HG02885 (cell line): ENCODE measurements at regions not wholly inside any gene's neighbourhood (a gene's known extent, or its start where the extent isn't known, plus 50 kb on each side); places are given as distances from the start of the nearest gene placed in this dataset.

Experiments
- ATAC-seq: cut with Tn5 transposase; IDR thresholded peaks from one replicate; pipeline ENCODE4 v1.9.1; 2021; ENCODE audit warnings: mild to moderate bottlenecking; ENCODE audit not compliant: unreplicated experiment, poor library complexity

GRCh38 chr13:103815619-103816018 lies 749.4 kb upstream of the SLC10A2 start:
- no peak for ATAC-seq

DNA sequence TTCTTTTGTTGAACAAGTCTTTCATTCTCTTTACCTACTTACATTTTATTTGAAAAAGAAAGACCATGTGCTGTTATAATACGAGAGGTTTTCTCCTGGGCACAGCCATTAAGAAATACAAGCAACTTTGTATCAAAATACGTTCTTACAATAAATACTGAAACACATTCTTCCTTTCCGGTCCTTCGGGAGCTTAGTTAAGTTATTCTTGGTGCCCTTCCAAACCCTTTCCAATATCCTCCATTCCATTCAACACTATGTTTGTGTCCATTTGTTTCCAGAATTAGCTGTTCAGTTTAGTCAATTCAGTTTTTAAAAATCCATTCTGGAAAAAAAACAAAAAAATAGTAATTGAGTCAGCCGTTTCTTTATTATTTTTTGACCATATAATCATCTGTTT lies 746.8 kb upstream of the SLC10A2 start:
- no peak for ATAC-seq

GRCh38 chr13:103812558-103812957 lies 746.3 kb upstream of the SLC10A2 start:
- no peak for ATAC-seq

GRCh38 chr13:103810026-103810425 lies 743.8 kb upstream of the SLC10A2 start:
- no peak for ATAC-seq

DNA sequence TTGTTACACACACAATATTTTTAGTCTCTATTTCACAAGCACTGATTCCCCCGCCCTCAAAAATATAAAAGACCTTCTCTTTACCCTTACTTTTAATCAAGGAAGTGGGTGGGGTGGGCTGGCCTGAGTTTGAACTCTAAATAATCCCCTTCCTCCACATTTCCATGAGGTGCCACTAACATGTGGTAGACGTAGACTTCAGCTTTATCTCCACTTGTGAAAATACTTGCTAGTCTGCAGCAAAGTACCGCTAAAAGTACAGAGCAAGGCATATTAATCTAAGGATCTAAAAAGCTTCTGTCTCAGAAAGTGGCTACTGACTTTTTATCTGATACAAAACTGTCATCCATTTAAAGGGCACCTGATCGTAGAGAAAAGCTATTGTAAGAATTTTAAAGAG lies 739.6 kb upstream of the SLC10A2 start:
- no peak for ATAC-seq

DNA sequence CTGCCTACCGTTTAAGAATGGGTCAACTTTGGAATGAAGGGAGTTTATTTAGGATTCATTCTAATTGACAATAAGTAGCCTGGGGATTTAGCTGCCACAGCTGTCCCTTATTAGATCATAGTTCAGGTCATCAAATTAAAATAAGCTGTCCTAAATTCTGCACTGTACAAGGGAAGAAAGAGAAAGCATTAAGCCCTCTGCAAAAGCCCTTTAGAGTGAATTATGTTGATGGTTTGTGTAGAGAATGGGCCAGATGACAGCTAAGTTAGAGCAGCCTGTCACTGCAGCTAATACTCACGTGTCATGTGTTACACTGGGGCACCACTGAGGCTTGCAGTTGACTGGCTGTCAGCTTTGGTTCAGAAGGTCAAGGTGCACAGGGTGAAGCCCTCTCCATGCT lies 737.1 kb upstream of the SLC10A2 start:
- no peak for ATAC-seq

GRCh38 chr13:103799028-103799427 lies 732.8 kb upstream of the SLC10A2 start:
- ATAC-seq: no peak

GRCh38 chr13:103795892-103796478 lies 729.8 kb upstream of the SLC10A2 start:
- ATAC-seq: no peak

DNA sequence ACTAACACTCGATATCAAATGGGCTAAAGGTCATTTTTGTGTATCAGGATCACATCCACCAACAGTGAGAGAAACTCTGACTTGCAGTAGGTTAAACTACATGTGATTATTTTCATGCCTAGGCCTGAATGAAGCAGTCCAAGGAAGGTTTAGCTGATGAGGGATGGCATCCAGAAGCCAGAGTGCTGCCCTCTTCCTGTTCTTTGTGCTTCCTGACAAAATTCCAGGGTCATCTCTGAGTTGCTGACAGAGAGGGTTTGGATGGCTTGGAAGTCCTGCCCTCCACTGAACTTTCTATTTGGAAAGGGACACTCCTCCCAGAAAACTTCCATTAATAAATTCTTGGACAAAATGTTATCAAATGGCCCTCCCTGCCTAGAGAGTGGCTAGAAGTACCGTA lies 728.3 kb upstream of the SLC10A2 start:
- no peak for ATAC-seq

GRCh38 chr13:103788061-103788652 lies 721.9 kb upstream of the SLC10A2 start:
- ATAC-seq: no peak

DNA sequence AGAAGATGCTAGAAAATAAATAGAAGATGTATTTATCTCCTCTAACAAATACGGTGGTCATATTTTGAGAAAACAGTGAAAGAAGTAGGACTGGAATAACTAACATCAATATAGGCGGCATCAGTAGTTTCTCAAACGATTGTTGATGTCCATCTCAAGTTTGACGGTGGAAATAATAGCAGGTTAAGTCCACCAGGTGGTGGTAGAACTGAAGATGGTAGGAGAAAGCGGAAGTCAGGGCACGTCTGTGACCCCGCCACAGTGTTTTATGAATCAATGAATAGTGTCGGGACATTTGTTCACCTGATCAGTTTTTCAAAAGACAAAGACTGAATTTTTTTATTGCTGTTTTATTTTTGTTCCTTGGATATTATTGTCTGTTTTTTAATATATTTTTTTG lies 706.4 kb upstream of the SLC10A2 start:
- ATAC-seq: no peak

GRCh38 chr13:103762523-103762922 lies 696.3 kb upstream of the SLC10A2 start:
- ATAC-seq: no peak

DNA sequence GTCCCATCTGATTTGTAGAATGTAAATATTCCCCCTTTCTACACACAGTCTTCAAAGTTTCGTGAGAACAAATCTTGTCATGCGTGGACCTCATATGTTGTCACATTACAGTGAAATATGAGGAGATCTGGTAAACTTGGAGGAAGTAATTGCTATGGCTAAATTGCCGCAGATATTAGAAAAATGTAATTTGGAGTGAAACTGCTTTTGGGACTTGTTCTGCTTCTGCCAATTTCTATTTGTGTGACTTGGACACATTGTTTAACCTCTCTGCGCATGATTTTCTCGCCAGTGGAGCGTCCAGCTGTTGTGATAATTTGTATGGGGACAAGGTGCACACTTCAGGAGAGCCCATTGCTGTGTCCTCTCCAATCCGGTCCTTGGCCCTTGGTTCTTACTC lies 693.1 kb upstream of the SLC10A2 start:
- ATAC-seq: no peak

- ATAC-seq: no peak
Measured at GRCh38 chr13:103758222-103758621, 692.0 kb upstream of the SLC10A2 start.

- no peak for ATAC-seq
Measured at GRCh38 chr13:103757361-103757760, 691.1 kb upstream of the SLC10A2 start.

DNA sequence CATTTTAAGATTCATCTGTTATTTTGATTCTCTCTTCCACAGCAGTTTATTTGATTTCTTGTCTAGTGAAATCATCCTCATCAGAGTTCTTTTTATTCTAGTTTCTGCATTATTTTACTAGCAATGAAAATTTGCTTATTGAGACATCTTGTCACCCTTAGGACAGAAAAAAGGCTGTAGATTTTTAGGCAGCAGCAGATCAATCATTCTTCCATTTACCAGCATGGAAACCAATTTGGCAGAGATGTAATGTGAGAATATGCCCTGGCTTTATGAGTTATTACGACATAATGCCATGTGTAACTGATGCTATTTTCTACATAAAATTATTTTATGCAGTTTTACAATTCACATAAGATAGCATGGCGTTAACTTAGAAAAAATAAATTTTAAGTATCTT lies 688.6 kb upstream of the SLC10A2 start:
- no peak for ATAC-seq

DNA sequence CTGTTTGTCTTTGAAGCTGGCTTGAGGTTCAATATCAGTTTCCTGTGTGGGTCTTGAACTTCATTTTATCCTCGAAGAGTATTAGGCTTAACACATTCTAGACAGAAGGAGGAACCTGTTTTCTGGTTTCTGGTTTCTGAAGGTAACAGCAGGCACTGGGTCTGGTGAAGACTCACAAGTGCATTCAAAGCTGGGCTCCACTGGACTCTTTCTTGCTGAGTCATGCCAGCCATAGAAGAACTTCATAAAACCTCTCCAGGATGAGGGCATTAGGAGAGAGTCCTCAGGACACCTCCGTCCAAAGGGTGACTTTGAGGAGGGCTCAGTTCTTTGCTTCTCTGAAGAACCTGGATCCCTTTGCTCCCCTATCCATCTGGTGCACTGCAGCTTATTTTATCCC lies 668.6 kb upstream of the SLC10A2 start:
- ATAC-seq: no peak

GRCh38 chr13:103731959-103732358 lies 665.7 kb upstream of the SLC10A2 start:
- ATAC-seq: no peak

GRCh38 chr13:103730407-103730806 lies 664.2 kb upstream of the SLC10A2 start:
- ATAC-seq: no peak

- no peak for ATAC-seq
Measured at GRCh38 chr13:103726808-103727207, 660.6 kb upstream of the SLC10A2 start.

DNA sequence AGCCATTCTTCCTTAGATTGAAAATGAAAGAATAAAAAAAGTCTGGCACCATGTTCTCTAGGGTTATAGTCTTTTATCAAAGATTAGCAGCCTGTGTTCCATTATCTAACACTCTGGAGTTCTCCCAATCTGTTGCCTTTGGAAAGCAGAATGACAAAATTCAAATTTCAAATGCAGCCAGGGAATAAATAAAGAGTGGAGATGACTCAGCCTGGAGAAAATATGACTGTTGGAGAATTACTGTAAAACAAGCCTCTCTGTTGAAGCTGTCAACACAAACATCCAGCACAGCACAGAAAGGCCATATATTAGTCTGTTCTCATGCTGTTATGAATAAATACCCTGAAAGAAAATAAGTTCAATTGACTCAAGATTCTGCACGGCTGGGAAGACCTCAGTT lies 650.5 kb upstream of the SLC10A2 start:
- no peak for ATAC-seq

DNA sequence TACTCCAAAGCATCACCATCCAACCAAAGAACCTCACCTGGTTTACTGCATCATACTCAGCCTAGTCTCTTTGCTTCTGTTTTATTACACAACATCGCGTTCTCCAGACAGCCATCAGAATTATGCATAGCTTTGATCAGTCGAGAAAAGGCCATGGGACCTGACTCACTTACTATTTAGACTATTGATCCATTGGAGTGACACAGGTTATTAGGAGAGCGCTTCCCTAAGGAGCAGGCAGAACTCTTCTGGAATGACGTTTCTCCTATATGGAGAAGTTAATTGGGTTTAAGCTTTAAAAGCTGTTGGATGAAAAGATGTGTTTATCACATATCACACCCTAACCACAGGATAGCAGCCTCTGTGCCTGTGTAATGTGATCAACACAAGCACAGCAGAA lies 649.1 kb upstream of the SLC10A2 start:
- ATAC-seq: no peak

GRCh38 chr13:103703246-103703645 lies 637.0 kb upstream of the SLC10A2 start:
- no peak for ATAC-seq
